Mammary epithelial cell (primary cell): ENCODE measurements at regions not wholly inside any gene's neighbourhood (a gene's known extent, or its start where the extent isn't known, plus 50 kb on each side); places are given as distances from the start of the nearest gene placed in this dataset.

Source experiments
- CTCF ChIP-seq, 2 donors: IDR thresholded peaks in 1 of 2; conservative IDR thresholded peaks in 1 of 2; 2 replicates each; pipeline ENCODE4 v1.5.1; 2011 to 2012; ENCODE audit warnings: inconsistent platforms in 2 of 2, low read length in 2 of 2, mild to moderate bottlenecking in 2 of 2, control low read depth in 1 of 2, low read depth in 1 of 2; ENCODE audit not compliant: insufficient read depth in 1 of 2; ENCODE audit errors: extremely low read depth in 1 of 2
- EZH2 ChIP-seq: IDR thresholded peaks from 2 replicates; pipeline ENCODE4 v1.6.1; 2012; ENCODE audit warnings: low read length, inconsistent platforms, borderline replicate concordance

- TF ChIP-seq CTCF (conservative IDR thresholded peaks at IDR 0.05 in 1 of 2, IDR thresholded peaks at IDR 0.05 in 1 of 2; ENCODE audit: extremely low read depth in 1 of 2, insufficient read depth in 1 of 2, low read depth in 1 of 2, low read length in 2 of 2) = no peak
- TF ChIP-seq EZH2 = no peak
Observed at GRCh38 chr16:6200861-6201260, 1103.3 kb upstream of the EEF2KMT start.
